RWPE1 (cell line): ENCODE measurements at regions not wholly inside any gene's neighbourhood (a gene's known extent, or its start where the extent isn't known, plus 50 kb on each side); places are given as distances from the start of the nearest gene placed in this dataset.
A peak's percentile ranks its signal among the peaks of the same experiment; 100 is the strongest.

ENCODE experiments used
- CTCF ChIA-PET: fragments of 350-600 bp; sonication (Branson Sonifier 250); formaldehyde crosslinking; extraction: SDS; loops from one replicate; lab custom pipeline; 2021; lab: Yijun Ruan, JAX
- POLR2A ChIA-PET: fragments of 400-600 bp; formaldehyde crosslinking; extraction: SDS; loops from one replicate; lab custom pipeline; 2020; ENCODE audit warnings: antibody characterized with exemption; ENCODE audit not compliant: low non-redundant PET; lab: Yijun Ruan, JAX
- DNase-seq: peaks from one replicate; pipeline ENCODE4 v3.0.0; 2012; ENCODE audit warnings: low spot score
- H3K27ac ChIP-seq: fragments of 450-650 bp; 2 replicates; pipeline ENCODE4 v1.5.1; 2017
- CTCF ChIP-seq: fragments of 450-650 bp; conservative IDR thresholded peaks from 2 replicates; pipeline ENCODE4 v1.5.1; 2017; ENCODE audit warnings: low read depth, mild to moderate bottlenecking

DNA sequence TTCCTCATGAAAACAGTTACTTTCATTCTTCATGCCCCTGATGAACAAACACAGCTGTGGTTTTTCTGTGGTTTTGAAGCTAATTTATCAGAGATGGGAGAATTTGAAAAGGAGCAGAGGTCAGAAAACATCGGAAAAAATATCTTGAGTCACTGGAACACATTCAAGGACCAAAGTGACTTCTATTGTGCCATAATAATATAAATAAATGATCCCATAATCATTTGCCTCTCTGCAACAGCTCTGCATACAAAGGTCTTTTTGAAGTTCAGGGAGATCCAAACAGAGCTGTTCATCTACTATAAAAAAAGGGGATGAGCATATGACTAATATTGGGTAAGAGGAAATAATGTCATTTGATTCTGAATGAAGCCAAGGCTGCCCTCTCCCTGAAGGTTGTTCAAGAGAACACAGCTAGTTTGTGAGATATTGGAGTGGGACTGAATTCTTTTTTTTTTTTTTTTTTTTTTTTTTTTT, 201.3 kb upstream of the GALNT5 start:
- no peak for TF ChIP-seq CTCF
- DNase-seq, result peak; percentile 8
- ChIA-PET CTCF (interaction anchor here (0.6 to 1.1 kb wide), 4 partner anchors 27 to 1679 kb away, joined by 3 to 6 read pairs (median 4); no protein-coding TSS in a partner anchor), POLR2A (no interaction called here)
- no peak overlapping the region for H3K27ac ChIP-seq

- no peak for TF ChIP-seq CTCF
- DNase-seq, result no peak
- ChIA-PET CTCF (no interaction called here), POLR2A (no interaction called here)
- H3K27ac ChIP-seq, result no peak overlapping the region
Observed at GRCh38 chr2:157058161-157058560, 199.3 kb upstream of the GALNT5 start.

DNA sequence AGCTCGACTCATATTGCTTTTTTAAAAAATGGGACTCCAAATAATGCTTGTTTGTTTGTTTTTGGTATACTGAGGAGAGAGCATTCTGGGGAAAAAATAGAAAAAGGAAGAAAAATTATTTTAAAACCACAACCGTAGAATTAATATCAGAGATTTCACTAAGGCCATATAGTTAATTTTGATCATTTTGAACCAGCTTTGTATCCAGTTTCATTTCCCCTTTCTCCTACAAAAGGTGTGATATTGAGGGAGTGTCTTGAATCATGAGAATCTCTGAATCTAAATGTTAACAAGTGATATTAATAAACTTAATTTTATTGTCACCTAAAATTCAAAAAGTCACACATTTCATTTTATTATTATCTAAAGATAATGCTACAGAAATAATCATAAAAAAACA, 198.5 kb upstream of the GALNT5 start:
- ChIA-PET CTCF (interaction anchor here (0.7 kb wide), 1 partner anchor 69 kb away, joined by 4 read pairs; no protein-coding TSS in a partner anchor), POLR2A (no interaction called here)
- no peak for TF ChIP-seq CTCF
- DNase-seq, result no peak
- no peak overlapping the region for H3K27ac ChIP-seq

DNA sequence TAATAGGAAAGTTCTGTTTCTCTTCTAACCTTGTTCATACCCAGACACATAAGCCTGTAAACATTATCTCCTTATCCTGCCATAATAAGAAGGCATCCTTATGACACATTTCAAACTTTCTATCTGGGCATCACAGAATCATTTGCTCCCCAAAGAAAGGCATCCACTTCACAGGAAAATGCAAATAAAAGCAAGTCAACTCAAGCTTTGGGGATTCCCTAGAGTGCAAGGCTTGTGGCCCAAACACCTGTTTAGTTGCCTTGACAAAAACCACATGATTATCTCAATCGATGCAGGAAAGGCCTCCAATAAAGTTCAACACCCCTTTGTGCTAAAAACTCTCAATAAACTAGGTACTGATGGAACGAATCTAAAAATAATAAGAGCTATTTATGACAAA, 195.7 kb upstream of the GALNT5 start:
- POLR2A ChIA-PET, result no interaction called here
- no peak for TF ChIP-seq CTCF
- CTCF ChIA-PET, result no interaction called here
- H3K27ac ChIP-seq, result no peak overlapping the region
- DNase-seq, result no peak

DNA sequence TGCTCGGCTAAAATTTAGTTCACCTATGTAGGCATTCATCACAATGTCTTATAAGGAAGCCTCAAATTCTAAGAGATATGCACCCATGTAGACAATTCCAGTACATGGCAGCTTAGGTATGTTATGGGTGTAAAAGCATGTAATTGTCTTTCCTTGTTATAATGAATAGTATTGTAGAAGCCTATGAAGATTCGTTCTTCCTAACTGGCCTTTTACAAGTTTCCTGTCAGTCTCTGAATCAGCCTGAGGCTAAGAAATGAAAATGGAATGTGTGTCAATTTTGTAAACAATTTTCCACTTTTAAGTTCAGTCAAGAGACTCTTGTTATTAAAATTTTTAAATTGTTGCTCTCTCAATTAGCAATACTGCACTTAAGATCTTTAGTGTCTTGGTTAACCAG, 189.9 kb upstream of the GALNT5 start:
- H3K27ac ChIP-seq, result no peak overlapping the region
- ChIA-PET CTCF (interaction anchor here (0.7 kb wide), 1 partner anchor 13 kb away, joined by 3 read pairs; no protein-coding TSS in a partner anchor), POLR2A (no interaction called here)
- no peak for TF ChIP-seq CTCF
- no peak for DNase-seq

- TF ChIP-seq CTCF, result no peak
- ChIA-PET POLR2A (no interaction called here), CTCF (no interaction called here)
- H3K27ac ChIP-seq, result no peak overlapping the region
- DNase-seq, result no peak
Observed at GRCh38 chr2:157068237-157068636, 189.3 kb upstream of the GALNT5 start.
